ENCODE measurements at regions not wholly inside any gene's neighbourhood (a gene's known extent, or its start where the extent isn't known, plus 50 kb on each side); places are given as distances from the start of the nearest gene placed in this dataset.

DNA sequence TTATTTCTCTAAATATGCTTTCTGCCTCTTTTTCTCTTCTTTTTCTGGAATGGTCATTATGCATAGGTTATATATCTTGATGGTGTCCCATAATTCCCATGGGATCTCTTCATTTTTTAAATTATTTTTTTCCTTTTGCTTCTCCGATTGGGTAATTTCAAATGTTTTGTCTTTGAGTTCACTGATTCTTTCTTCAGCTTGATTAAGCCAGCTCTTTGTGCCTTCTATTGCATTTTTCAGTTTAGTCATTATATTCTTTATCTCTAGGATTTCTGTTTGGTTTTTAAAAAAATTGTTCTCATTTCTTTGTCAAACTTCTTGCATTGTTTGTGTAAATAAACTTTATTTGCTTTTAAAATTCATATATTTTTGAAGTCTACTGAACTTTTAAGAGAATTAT, 251.1 kb downstream of the INSIG2 start:
- SMC1A ChIA-PET (ENCODE audit: uncharacterized antibody, unreplicated experiment): no interaction called here
- 95% methylated on average over 1 of the region's 1 CpG for WGBS (ENCODE audit: insufficient coverage, insufficient replicate concordance, low lambda C conversion rate, missing lambda C conversion rate)
- intact Hi-C loops (cut with micrococcal nuclease; ENCODE audit: unreplicated experiment): no loop called here
- Histone ChIP-seq H3K79me2 (ENCODE audit: control insufficient read depth, insufficient read depth, low read length) (no peaks in the 10 kb centered on the region), H3K4me1 (ENCODE audit: control insufficient read depth, insufficient read depth, low read length) (no peaks in the 10 kb centered on the region), H3K36me3 (ENCODE audit: control insufficient read depth in 2 of 2, insufficient read depth in 2 of 2, low read length in 1 of 2) (no peaks in the 10 kb centered on the region), H3K27ac (ENCODE audit: control insufficient read depth, insufficient read depth) (no peak overlapping the region), H3K4me3 (no peak overlapping the region), H3K9ac (ENCODE audit: control insufficient read depth, insufficient read depth, low read length) (no peak overlapping the region), H3K9me3 (replicated peaks; ENCODE audit: control insufficient read depth, insufficient read depth, low read length) (no peaks in the 10 kb centered on the region; the same call in 2 of the 3 replicates), H3K4me2 (ENCODE audit: control insufficient read depth, insufficient read depth) (no peak overlapping the region), H4K20me1 (ENCODE audit: control insufficient read depth, insufficient read depth) (no peaks in the 10 kb centered on the region), H3K27me3 (replicated peaks in 1 of 2; ENCODE audit: control insufficient read depth in 2 of 2, insufficient read depth in 2 of 2, low read length in 1 of 2) (no peaks in the 10 kb centered on the region; a peak in 1 of 4 replicates), H2AFZ (ENCODE audit: control insufficient read depth, low read depth, low read length) (no peak overlapping the region)
- TF ChIP-seq, protein P1, sequence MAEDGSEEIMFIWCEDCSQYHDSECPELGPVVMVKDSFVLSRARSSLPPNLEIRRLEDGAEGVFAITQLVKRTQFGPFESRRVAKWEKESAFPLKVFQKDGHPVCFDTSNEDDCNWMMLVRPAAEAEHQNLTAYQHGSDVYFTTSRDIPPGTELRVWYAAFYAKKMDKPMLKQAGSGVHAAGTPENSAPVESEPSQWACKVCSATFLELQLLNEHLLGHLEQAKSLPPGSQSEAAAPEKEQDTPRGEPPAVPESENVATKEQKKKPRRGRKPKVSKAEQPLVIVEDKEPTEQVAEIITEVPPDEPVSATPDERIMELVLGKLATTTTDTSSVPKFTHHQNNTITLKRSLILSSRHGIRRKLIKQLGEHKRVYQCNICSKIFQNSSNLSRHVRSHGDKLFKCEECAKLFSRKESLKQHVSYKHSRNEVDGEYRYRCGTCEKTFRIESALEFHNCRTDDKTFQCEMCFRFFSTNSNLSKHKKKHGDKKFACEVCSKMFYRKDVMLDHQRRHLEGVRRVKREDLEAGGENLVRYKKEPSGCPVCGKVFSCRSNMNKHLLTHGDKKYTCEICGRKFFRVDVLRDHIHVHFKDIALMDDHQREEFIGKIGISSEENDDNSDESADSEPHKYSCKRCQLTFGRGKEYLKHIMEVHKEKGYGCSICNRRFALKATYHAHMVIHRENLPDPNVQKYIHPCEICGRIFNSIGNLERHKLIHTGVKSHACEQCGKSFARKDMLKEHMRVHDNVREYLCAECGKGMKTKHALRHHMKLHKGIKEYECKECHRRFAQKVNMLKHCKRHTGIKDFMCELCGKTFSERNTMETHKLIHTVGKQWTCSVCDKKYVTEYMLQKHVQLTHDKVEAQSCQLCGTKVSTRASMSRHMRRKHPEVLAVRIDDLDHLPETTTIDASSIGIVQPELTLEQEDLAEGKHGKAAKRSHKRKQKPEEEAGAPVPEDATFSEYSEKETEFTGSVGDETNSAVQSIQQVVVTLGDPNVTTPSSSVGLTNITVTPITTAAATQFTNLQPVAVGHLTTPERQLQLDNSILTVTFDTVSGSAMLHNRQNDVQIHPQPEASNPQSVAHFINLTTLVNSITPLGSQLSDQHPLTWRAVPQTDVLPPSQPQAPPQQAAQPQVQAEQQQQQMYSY (CRISPR knock-in tag; IDR thresholded peaks at IDR 0.05): no peak
- RAD21 ChIA-PET (ENCODE audit: unreplicated experiment): no interaction called here
- CTCF ChIA-PET: no interaction called here
- in situ Hi-C loops (cut with MboI): no loop called here
- no peak for DNase-seq (ENCODE audit: low read depth, low spot score)
- ATAC-seq: no peak
- no peak for FAIRE-seq
- no TSS peak for BruUV-seq (replicated peaks)
- POLR2A ChIA-PET: no interaction called here

DNA sequence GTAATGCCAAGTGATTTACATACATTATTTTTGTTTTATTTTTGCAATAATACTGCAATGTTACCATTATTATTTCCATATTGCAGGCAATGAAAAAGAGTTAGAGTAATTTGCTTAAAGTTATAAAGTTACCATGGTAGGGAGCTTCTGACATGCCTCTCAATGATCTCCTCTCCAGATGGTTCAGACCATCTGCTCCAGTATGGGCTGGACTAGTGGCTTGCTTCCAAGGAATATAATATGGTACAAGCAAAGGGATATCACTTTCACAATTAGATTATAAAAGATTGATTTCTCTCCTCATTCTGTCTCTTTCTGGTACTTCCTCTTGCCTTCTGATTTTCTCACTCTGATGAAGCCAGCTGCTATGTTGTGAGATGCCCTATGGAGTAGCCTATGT, 245.4 kb downstream of the INSIG2 start:
- no peaks in the 10 kb centered on the region for H3K4me1 ChIP-seq (ENCODE audit: control insufficient read depth, insufficient read depth, low read length)
- POLR2A ChIA-PET: no interaction called here
- H3K4me2 ChIP-seq (ENCODE audit: control insufficient read depth, insufficient read depth): no peak overlapping the region
- FAIRE-seq (no peak), DNase-seq (ENCODE audit: low read depth, low spot score) (no peak), ATAC-seq (no peak)
- no peak overlapping the region for H2AFZ ChIP-seq (ENCODE audit: control insufficient read depth, low read depth, low read length)
- H3K4me3 ChIP-seq: no peak overlapping the region
- no TSS peak for BruUV-seq (replicated peaks)
- in situ Hi-C loops (cut with MboI): no loop called here
- no peaks in the 10 kb centered on the region for H3K79me2 ChIP-seq (ENCODE audit: control insufficient read depth, insufficient read depth, low read length)
- H3K9me3 ChIP-seq (replicated peaks; ENCODE audit: control insufficient read depth, insufficient read depth, low read length): no peaks in the 10 kb centered on the region
- RAD21 ChIA-PET (ENCODE audit: unreplicated experiment): no interaction called here
- intact Hi-C loops (cut with micrococcal nuclease; ENCODE audit: unreplicated experiment): no loop called here
- CTCF ChIA-PET: interaction anchor here (1.6 kb wide), 1 partner anchor 10 kb away, joined by 3 read pairs; no protein-coding TSS in a partner anchor
- SMC1A ChIA-PET (ENCODE audit: uncharacterized antibody, unreplicated experiment): no interaction called here
- no peak overlapping the region for H3K9ac ChIP-seq (ENCODE audit: control insufficient read depth, insufficient read depth, low read length)
- no peak overlapping the region for H3K27ac ChIP-seq (ENCODE audit: control insufficient read depth, insufficient read depth)
- no peaks in the 10 kb centered on the region for H4K20me1 ChIP-seq (ENCODE audit: control insufficient read depth, insufficient read depth)
- H3K36me3 ChIP-seq (ENCODE audit: control insufficient read depth in 2 of 2, insufficient read depth in 2 of 2, low read length in 1 of 2): no peaks in the 10 kb centered on the region
- no peaks in the 10 kb centered on the region for H3K27me3 ChIP-seq (replicated peaks in 1 of 2; ENCODE audit: control insufficient read depth in 2 of 2, insufficient read depth in 2 of 2, low read length in 1 of 2)
- no peak for TF ChIP-seq TARDBP (IDR thresholded peaks at IDR 0.05; ENCODE audit: borderline replicate concordance)
- TF ChIP-seq KLF5 (IDR thresholded peaks at IDR 0.05; ENCODE audit: partially characterized antibody): no peak
- TF ChIP-seq SMC3 (IDR thresholded peaks at IDR 0.05; ENCODE audit: borderline replicate concordance, low read length): no peak
- no peak for TF ChIP-seq STAT1 (conservative IDR thresholded peaks at IDR 0.05)
- TF ChIP-seq MXI1 (IDR thresholded peaks at IDR 0.05; ENCODE audit: low read depth, low read length): no peak
- TF ChIP-seq IRF4 (IDR thresholded peaks at IDR 0.05; ENCODE audit: low read depth, low read length): no peak
- TF ChIP-seq LARP7 (IDR thresholded peaks at IDR 0.05): no peak
- TF ChIP-seq, protein P2, sequence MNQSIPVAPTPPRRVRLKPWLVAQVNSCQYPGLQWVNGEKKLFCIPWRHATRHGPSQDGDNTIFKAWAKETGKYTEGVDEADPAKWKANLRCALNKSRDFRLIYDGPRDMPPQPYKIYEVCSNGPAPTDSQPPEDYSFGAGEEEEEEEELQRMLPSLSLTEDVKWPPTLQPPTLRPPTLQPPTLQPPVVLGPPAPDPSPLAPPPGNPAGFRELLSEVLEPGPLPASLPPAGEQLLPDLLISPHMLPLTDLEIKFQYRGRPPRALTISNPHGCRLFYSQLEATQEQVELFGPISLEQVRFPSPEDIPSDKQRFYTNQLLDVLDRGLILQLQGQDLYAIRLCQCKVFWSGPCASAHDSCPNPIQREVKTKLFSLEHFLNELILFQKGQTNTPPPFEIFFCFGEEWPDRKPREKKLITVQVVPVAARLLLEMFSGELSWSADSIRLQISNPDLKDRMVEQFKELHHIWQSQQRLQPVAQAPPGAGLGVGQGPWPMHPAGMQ (IDR thresholded peaks at IDR 0.05; ENCODE audit: borderline replicate concordance): no peak
- no peak for TF ChIP-seq SREBF1 (IDR thresholded peaks at IDR 0.05; ENCODE audit: low read length)
- TF ChIP-seq MTA3 (IDR thresholded peaks at IDR 0.05; ENCODE audit: borderline replicate concordance, low read length): no peak

All from GM12878 (cell line).